H9 (cell line): ENCODE measurements at regions not wholly inside any gene's neighbourhood (a gene's known extent, or its start where the extent isn't known, plus 50 kb on each side); places are given as distances from the start of the nearest gene placed in this dataset.

Experiments used
- DNase-seq: peaks from one replicate; pipeline ENCODE4 v3.0.0-alpha.2; 2017
- H2AFZ ChIP-seq: one replicate; pipeline ENCODE4 v1.6.1; 2013; ENCODE audit warnings: mild to moderate bottlenecking, low read length, control low read depth, moderate library complexity
- H2AK5ac ChIP-seq: 2 replicates; pipeline ENCODE4 v1.6.1; 2013; ENCODE audit warnings: low read length, control low read depth, mixed read lengths; ENCODE audit not compliant: insufficient read length
- H2BK120ac ChIP-seq: one replicate; pipeline ENCODE4 v1.6.1; 2013; ENCODE audit warnings: low read depth, mild to moderate bottlenecking, low read length, control low read depth, inconsistent platforms; ENCODE audit not compliant: poor library complexity, severe bottlenecking
- H2BK12ac ChIP-seq: 2 replicates; pipeline ENCODE4 v1.6.1; 2013; ENCODE audit warnings: low read length, control low read depth, mixed read lengths, low read depth; ENCODE audit not compliant: insufficient read length
- H2BK15ac ChIP-seq: 2 replicates; pipeline ENCODE4 v1.6.1; 2013; ENCODE audit warnings: low read depth, low read length, control low read depth
- H2BK20ac ChIP-seq: one replicate; pipeline ENCODE4 v1.6.1; 2013; ENCODE audit warnings: low read depth, mild to moderate bottlenecking, low read length, control low read depth, inconsistent platforms; ENCODE audit not compliant: poor library complexity, severe bottlenecking
- H2BK5ac ChIP-seq: 2 replicates; pipeline ENCODE4 v1.6.1; 2013; ENCODE audit warnings: low read length, control low read depth, mixed read lengths; ENCODE audit not compliant: insufficient read length
- H3K14ac ChIP-seq: 2 replicates; pipeline ENCODE4 v1.6.1; 2013; ENCODE audit warnings: low read length, control low read depth; ENCODE audit not compliant: insufficient read depth
- H3K18ac ChIP-seq: 2 replicates; pipeline ENCODE4 v1.6.1; 2013; ENCODE audit warnings: low read depth, mild to moderate bottlenecking, mixed read lengths, low read length, control low read depth; ENCODE audit not compliant: insufficient read length
- H3K23ac ChIP-seq: 2 replicates; pipeline ENCODE4 v1.6.1; 2013; ENCODE audit warnings: low read length, control low read depth, mixed read lengths, low read depth; ENCODE audit not compliant: insufficient read length
- H3K23me2 ChIP-seq: 2 replicates; pipeline ENCODE4 v1.6.1; 2013; ENCODE audit warnings: low read depth, mild to moderate bottlenecking, mixed read lengths, low read length, control low read depth; ENCODE audit not compliant: insufficient read length, poor library complexity, severe bottlenecking
- H3K27ac ChIP-seq: 2 replicates; pipeline ENCODE4 v1.5.1; 2013; ENCODE audit warnings: low read length, control low read depth, mixed read lengths, low read depth; ENCODE audit not compliant: insufficient read length
- H3K27me3 ChIP-seq: 2 replicates; pipeline ENCODE4 v1.6.1; 2013; ENCODE audit warnings: low read length, control low read depth, inconsistent platforms; ENCODE audit not compliant: insufficient read depth
- H3K4ac ChIP-seq: 2 replicates; pipeline ENCODE4 v1.6.1; 2013; ENCODE audit warnings: low read depth, mild to moderate bottlenecking, control low read depth, inconsistent platforms, low read length, moderate library complexity
- H3K4me1 ChIP-seq: 2 replicates; pipeline ENCODE4 v1.6.1; 2013; ENCODE audit warnings: low read length, control low read depth, inconsistent platforms; ENCODE audit not compliant: insufficient read depth
- H3K4me2 ChIP-seq: 2 replicates; pipeline ENCODE4 v1.6.1; 2013; ENCODE audit warnings: low read length, control low read depth, mixed read lengths; ENCODE audit not compliant: insufficient read length, insufficient read depth
- H3K56ac ChIP-seq: 2 replicates; pipeline ENCODE4 v1.6.1; 2013; ENCODE audit warnings: low read depth, mild to moderate bottlenecking, mixed read lengths, low read length, control low read depth; ENCODE audit not compliant: insufficient read length
- H3K79me1 ChIP-seq: 2 replicates; pipeline ENCODE4 v1.6.1; 2013; ENCODE audit warnings: low read depth, mild to moderate bottlenecking, moderate library complexity, low read length, control low read depth, inconsistent platforms; ENCODE audit not compliant: insufficient read depth, poor library complexity, severe bottlenecking
- H3K79me2 ChIP-seq: 2 replicates; pipeline ENCODE4 v1.6.1; 2013; ENCODE audit warnings: low read length, control low read depth, inconsistent platforms; ENCODE audit not compliant: insufficient read depth
- H3K9ac ChIP-seq: 2 replicates; pipeline ENCODE4 v1.6.1; 2013; ENCODE audit warnings: low read length, control low read depth, mixed read lengths; ENCODE audit not compliant: insufficient read length; ENCODE audit errors: extremely low read depth
- H3K9me3 ChIP-seq: one replicate; pipeline ENCODE4 v1.6.1; 2013; ENCODE audit warnings: low read depth, low read length, inconsistent platforms; ENCODE audit not compliant: control insufficient read depth
- H3T11ph ChIP-seq: one replicate; pipeline ENCODE4 v1.6.1; 2013; ENCODE audit warnings: mild to moderate bottlenecking, low read length, control low read depth, inconsistent platforms
- H4K20me1 ChIP-seq: one replicate; pipeline ENCODE4 v1.6.1; 2013; ENCODE audit not compliant: control insufficient read depth, insufficient read length, insufficient read depth
- H4K5ac ChIP-seq: 2 replicates; pipeline ENCODE4 v1.6.1; 2013; ENCODE audit warnings: low read depth, mild to moderate bottlenecking, mixed read lengths, low read length, control low read depth; ENCODE audit not compliant: insufficient read length
- H4K8ac ChIP-seq: replicated peaks from 2 replicates; pipeline ENCODE4 v1.6.1; 2013; ENCODE audit warnings: low read length, control low read depth, mixed read lengths, low read depth; ENCODE audit not compliant: insufficient read length
- H4K91ac ChIP-seq: 2 replicates; pipeline ENCODE4 v1.6.1; 2013; ENCODE audit warnings: low read depth, mild to moderate bottlenecking, moderate library complexity, mixed read lengths, low read length, control low read depth; ENCODE audit not compliant: insufficient read length
- H3K27ac Mint-ChIP-seq, 3 experiments: 2 replicates in 2 of 3; 3 replicates in 1 of 3; pipeline ENCODE4 v1.8.0; 2020 to 2021; ENCODE audit warnings: mixed read lengths in 3 of 3, mild to moderate bottlenecking in 1 of 3, moderate library complexity in 1 of 3
- H3K27me3 Mint-ChIP-seq: 2 replicates; pipeline ENCODE4 v1.8.0; 2021; ENCODE audit warnings: low read depth, mild to moderate bottlenecking, moderate library complexity, mixed read lengths
- H3K36me3 Mint-ChIP-seq, 3 experiments: 2 replicates in 2 of 3; 3 replicates in 1 of 3; pipeline ENCODE4 v1.8.0; 2020 to 2021; ENCODE audit warnings: low read depth in 3 of 3, mixed read lengths in 3 of 3; ENCODE audit not compliant: insufficient read depth in 1 of 3
- H3K4me1 Mint-ChIP-seq, 2 experiments: 2 replicates each; pipeline ENCODE4 v1.8.0; 2020; ENCODE audit warnings: mixed read lengths in 2 of 2
- H3K4me3 Mint-ChIP-seq, 2 experiments: 2 replicates in 1 of 2; 3 replicates in 1 of 2; pipeline ENCODE4 v1.8.0; 2020 to 2021; ENCODE audit warnings: mild to moderate bottlenecking in 2 of 2, mixed read lengths in 2 of 2, moderate library complexity in 1 of 2
- H3K9me3 Mint-ChIP-seq, 2 experiments: 2 replicates in 1 of 2; 3 replicates in 1 of 2; pipeline ENCODE4 v1.8.0; 2020; ENCODE audit warnings: mild to moderate bottlenecking in 2 of 2, mixed read lengths in 2 of 2, moderate library complexity in 1 of 2
- CTCF ChIP-seq: fragments of 200-600 bp; sonication (generic); conservative IDR thresholded peaks from 3 replicates; pipeline ENCODE4 v1.8.0; 2021; ENCODE audit warnings: antibody characterized with exemption, mild to moderate bottlenecking
- WGBS: extraction: QIAGEN DNeasy Blood & Tissue Kit; methylation state at CpG from one replicate; pipeline ENCODE4 v1.1.7; 2013; ENCODE audit warnings: missing lambda C conversion rate, low lambda C conversion rate, mixed read lengths; ENCODE audit not compliant: insufficient read length; ENCODE audit errors: extremely low coverage; 5-methylcytosine and 5-hydroxymethylcytosine counted together

GRCh38 chr6:11876934-11877433 is 98.4 kb upstream of the ADTRP start:
- TF ChIP-seq CTCF, result no peak
- Histone ChIP-seq H2BK5ac (no peak overlapping the region), H3K56ac (no peak overlapping the region), H4K91ac (no peak overlapping the region), H3K79me1 (no peaks in the 10 kb centered on the region), H3K79me2 (no peaks in the 10 kb centered on the region), H3K14ac (no peak overlapping the region), H2BK15ac (no peak overlapping the region), H2BK120ac (no peak overlapping the region), H3K23me2 (no peaks in the 10 kb centered on the region), H3K23ac (no peak overlapping the region), H3K27ac (no peak overlapping the region), H2BK12ac (no peak overlapping the region), H2AFZ (no peak overlapping the region), H2AK5ac (no peak overlapping the region), H3K4me1 (peaks cover 3% of the 10 kb centered on the region; the same call in 1 of the 2 replicates), H3K4ac (no peak overlapping the region), H3T11ph (no peak overlapping the region), H4K8ac (no peak overlapping the region), H3K27me3 (no peaks in the 10 kb centered on the region), H3K9ac (no peak overlapping the region), H2BK20ac (no peak overlapping the region), H4K5ac (no peak overlapping the region), H3K4me2 (no peak overlapping the region), H4K20me1 (no peaks in the 10 kb centered on the region), H3K18ac (no peak overlapping the region), H3K9me3 (peaks cover 8% of the 10 kb centered on the region)
- no peak for DNase-seq
- Mint-ChIP-seq H3K27me3 (peaks cover 2% of the 10 kb centered on the region; the same call in 1 of the 2 replicates), H3K9me3 (peaks cover 18 to 21% of the 10 kb centered on the region in 2 experiments), H3K4me1 (peaks cover 16% of the 10 kb centered on the region in 2 experiments), H3K36me3 (peaks cover 6 to 23% (median 12%) of the 10 kb centered on the region in 3 experiments), H3K27ac (no peak overlapping the region), H3K4me3 (no peak overlapping the region)
- no CpG with 5 or more reads among the region's 10 CpGs for WGBS
